ENCODE measurements at regions not wholly inside any gene's neighbourhood (a gene's known extent, or its start where the extent isn't known, plus 50 kb on each side); places are given as distances from the start of the nearest gene placed in this dataset.

GRCh38 chr14:81940651-81941050 is 407.0 kb upstream of the SEL1L start:
- no peak for DNase-seq (ENCODE audit: low spot score)
- in situ Hi-C loops (cut with MboI; ENCODE audit: low pct_unique_long_range_greater_than_20kb, low sequenced_read_pairs, unreplicated experiment): no loop called here
- no peak for TF ChIP-seq CTCF (IDR thresholded peaks at IDR 0.05; ENCODE audit: extremely low read depth, insufficient read depth, missing control alignments)

- in situ Hi-C loops (cut with MboI; ENCODE audit: low pct_unique_long_range_greater_than_20kb, low sequenced_read_pairs, unreplicated experiment): no loop called here
- TF ChIP-seq CTCF (IDR thresholded peaks at IDR 0.05; ENCODE audit: extremely low read depth, insufficient read depth, missing control alignments): no peak
- no peak for DNase-seq (ENCODE audit: low spot score)
Observed at GRCh38 chr14:81942071-81942470, 408.4 kb upstream of the SEL1L start.

- TF ChIP-seq CTCF (IDR thresholded peaks at IDR 0.05; ENCODE audit: extremely low read depth, insufficient read depth, missing control alignments): no peak
- in situ Hi-C loops (cut with MboI; ENCODE audit: low pct_unique_long_range_greater_than_20kb, low sequenced_read_pairs, unreplicated experiment): no loop called here
Observed at GRCh38 chr14:81946375-81946774, 412.7 kb upstream of the SEL1L start.

GRCh38 chr14:81946834-81947798 is 413.5 kb upstream of the SEL1L start:
- TF ChIP-seq CTCF (IDR thresholded peaks at IDR 0.05; ENCODE audit: extremely low read depth, insufficient read depth, missing control alignments): no peak
- in situ Hi-C loops (cut with MboI; ENCODE audit: low pct_unique_long_range_greater_than_20kb, low sequenced_read_pairs, unreplicated experiment): no loop called here
- DNase-seq (ENCODE audit: low spot score): no peak

More at GRCh38 chr14:81946375-81946774, 412.7 kb upstream of the SEL1L start:
- no peak for DNase-seq (ENCODE audit: low spot score)

- DNase-seq (ENCODE audit: low spot score): no peak
- TF ChIP-seq CTCF (IDR thresholded peaks at IDR 0.05; ENCODE audit: extremely low read depth, insufficient read depth, missing control alignments): no peak
- in situ Hi-C loops (cut with MboI; ENCODE audit: low pct_unique_long_range_greater_than_20kb, low sequenced_read_pairs, unreplicated experiment): no loop called here
Observed at GRCh38 chr14:81952917-81953316, 419.3 kb upstream of the SEL1L start.

GRCh38 chr14:81953419-81953818 is 419.8 kb upstream of the SEL1L start:
- TF ChIP-seq CTCF (IDR thresholded peaks at IDR 0.05; ENCODE audit: extremely low read depth, insufficient read depth, missing control alignments): no peak
- in situ Hi-C loops (cut with MboI; ENCODE audit: low pct_unique_long_range_greater_than_20kb, low sequenced_read_pairs, unreplicated experiment): no loop called here
- no peak for DNase-seq (ENCODE audit: low spot score)
